Panc1 (cell line): ENCODE measurements at regions not wholly inside any gene's neighbourhood (a gene's known extent, or its start where the extent isn't known, plus 50 kb on each side); places are given as distances from the start of the nearest gene placed in this dataset.

ENCODE experiments used
- ATAC-seq: fragments of 200-7000 bp; cut with Tn5 transposase; 2 replicates; pipeline ENCODE4 v1.9.1; 2020; ENCODE audit warnings: mild to moderate bottlenecking, moderate library complexity
- BruUV-seq: library from RNA; stranded (reverse); fragments of 400-500 nt; replicated peaks from 2 replicates; lab custom pipeline; 2021; lab: Mats Ljungman, UMichigan
- CTCF ChIA-PET: fragments of 300-600 bp; sonication (Branson Sonifier 250); formaldehyde crosslinking; loops from one replicate; lab custom pipeline; 2022; ENCODE audit warnings: antibody characterized with exemption; lab: Charles Lee
- POLR2A ChIA-PET: fragments of 300-600 bp; sonication (Branson Sonifier 250); formaldehyde crosslinking; loops from one replicate; lab custom pipeline; 2022; ENCODE audit warnings: antibody characterized with exemption; lab: Charles Lee
- DNase-seq: peaks from one replicate; pipeline ENCODE4 v3.0.0-alpha.2; 2010; ENCODE audit warnings: low read depth, low spot score
- H3K27ac ChIP-seq: 2 replicates; pipeline ENCODE4 v1.5.1; 2011; ENCODE audit warnings: mild to moderate bottlenecking, low read length, inconsistent platforms
- H3K27me3 ChIP-seq: fragments of 200-500 bp; sonication (Bioruptor generic); 2 replicates; pipeline ENCODE4 v1.6.0; 2014; ENCODE audit warnings: low read length, inconsistent platforms; ENCODE audit not compliant: control insufficient read depth, insufficient read depth
- H3K36me3 ChIP-seq: fragments of 200-500 bp; sonication (Bioruptor generic); 2 replicates; pipeline ENCODE4 v1.5.1; 2014; ENCODE audit warnings: inconsistent platforms, mild to moderate bottlenecking, low read length, moderate library complexity; ENCODE audit not compliant: control insufficient read depth, insufficient read depth
- H3K4me1 ChIP-seq: 2 replicates; pipeline ENCODE4 v1.5.1; 2011; ENCODE audit warnings: inconsistent platforms, mild to moderate bottlenecking, low read length, moderate library complexity; ENCODE audit not compliant: control insufficient read depth, insufficient read depth
- H3K4me3 ChIP-seq, 2 experiments: 2 replicates each; pipeline ENCODE4 v1.5.1; 2011 to 2012; ENCODE audit warnings: low read depth in 2 of 2, low read length in 2 of 2, mild to moderate bottlenecking in 2 of 2, inconsistent platforms in 1 of 2, moderate library complexity in 1 of 2
- H3K9me3 ChIP-seq: fragments of 200-500 bp; sonication (Bioruptor generic); 2 replicates; pipeline ENCODE4 v1.5.1; 2014; ENCODE audit warnings: low read depth, mild to moderate bottlenecking, inconsistent platforms, low read length, moderate library complexity; ENCODE audit not compliant: control insufficient read depth, insufficient read depth
- POLR2AphosphoS5 ChIP-seq: IDR thresholded peaks from 2 replicates; pipeline ENCODE4 v1.6.1; 2012; ENCODE audit warnings: mild to moderate bottlenecking, low read depth, low read length, moderate library complexity
- SIN3A ChIP-seq: IDR thresholded peaks from 2 replicates; pipeline ENCODE4 v1.6.1; 2012; ENCODE audit warnings: low read depth, mild to moderate bottlenecking, low read length, moderate library complexity, borderline replicate concordance; ENCODE audit not compliant: insufficient read depth
- TCF7L2 ChIP-seq: IDR thresholded peaks from 2 replicates; pipeline ENCODE4 v1.6.1; 2011; ENCODE audit warnings: mild to moderate bottlenecking, low read depth, low read length, inconsistent platforms
- in situ Hi-C: cut with HindIII; loops from 2 replicates; pipeline ENCODE4 v1.10.0; 2016; ENCODE audit warnings: low sequenced_read_pairs, low pct_unique_long_range_greater_than_20kb
- intact Hi-C: fragments of 100-400 bp; cut with micrococcal nuclease; formaldehyde crosslinking; loops from one replicate; pipeline ENCODE4 v1.10.0; 2022; ENCODE audit not compliant: unreplicated experiment
- TF ChIP-seq, protein P1 (sequence below): fragments of 450-650 bp; IDR thresholded peaks from 2 replicates; pipeline ENCODE4 v1.5.1; 2017; ENCODE audit warnings: mild to moderate bottlenecking
- TF ChIP-seq, protein P2 (sequence below), 2 experiments: IDR thresholded peaks; 2 replicates each; pipeline ENCODE4 v1.6.1; 2011 to 2012; ENCODE audit warnings: low read depth in 2 of 2, control low read depth in 1 of 2, low read length in 1 of 2, mild to moderate bottlenecking in 1 of 2, moderate library complexity in 1 of 2; ENCODE audit not compliant: insufficient read depth in 1 of 2

DNA sequence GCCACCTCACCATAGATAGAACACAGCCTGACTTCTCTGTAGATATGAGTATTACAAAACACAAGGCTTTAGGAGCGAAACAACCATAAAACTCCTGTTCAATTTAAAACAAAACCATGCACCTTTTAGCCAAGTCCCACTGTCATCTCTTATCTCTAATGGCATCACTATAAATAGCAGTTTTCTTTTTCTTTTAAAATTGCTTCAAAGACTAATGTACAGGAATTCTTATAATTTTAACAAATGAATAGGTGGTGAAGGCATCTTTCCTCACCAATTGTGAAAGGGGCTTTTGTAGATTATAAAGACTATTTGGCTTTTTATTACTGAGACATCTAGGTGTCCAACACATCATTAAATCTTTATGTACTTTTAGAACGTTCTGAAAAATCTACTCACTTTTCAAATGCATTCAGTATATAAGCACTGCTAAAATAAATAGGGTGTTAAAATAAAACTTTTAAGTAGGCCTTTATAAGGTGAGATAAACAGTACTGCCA is 205.7 kb upstream of the GRM3 start:
- no peak for ATAC-seq
- no peaks in the 10 kb centered on the region for H3K9me3 ChIP-seq
- no peak for TF ChIP-seq POLR2AphosphoS5
- TF ChIP-seq, protein P1, sequence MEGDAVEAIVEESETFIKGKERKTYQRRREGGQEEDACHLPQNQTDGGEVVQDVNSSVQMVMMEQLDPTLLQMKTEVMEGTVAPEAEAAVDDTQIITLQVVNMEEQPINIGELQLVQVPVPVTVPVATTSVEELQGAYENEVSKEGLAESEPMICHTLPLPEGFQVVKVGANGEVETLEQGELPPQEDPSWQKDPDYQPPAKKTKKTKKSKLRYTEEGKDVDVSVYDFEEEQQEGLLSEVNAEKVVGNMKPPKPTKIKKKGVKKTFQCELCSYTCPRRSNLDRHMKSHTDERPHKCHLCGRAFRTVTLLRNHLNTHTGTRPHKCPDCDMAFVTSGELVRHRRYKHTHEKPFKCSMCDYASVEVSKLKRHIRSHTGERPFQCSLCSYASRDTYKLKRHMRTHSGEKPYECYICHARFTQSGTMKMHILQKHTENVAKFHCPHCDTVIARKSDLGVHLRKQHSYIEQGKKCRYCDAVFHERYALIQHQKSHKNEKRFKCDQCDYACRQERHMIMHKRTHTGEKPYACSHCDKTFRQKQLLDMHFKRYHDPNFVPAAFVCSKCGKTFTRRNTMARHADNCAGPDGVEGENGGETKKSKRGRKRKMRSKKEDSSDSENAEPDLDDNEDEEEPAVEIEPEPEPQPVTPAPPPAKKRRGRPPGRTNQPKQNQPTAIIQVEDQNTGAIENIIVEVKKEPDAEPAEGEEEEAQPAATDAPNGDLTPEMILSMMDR = no peak
- TF ChIP-seq, protein P2, sequence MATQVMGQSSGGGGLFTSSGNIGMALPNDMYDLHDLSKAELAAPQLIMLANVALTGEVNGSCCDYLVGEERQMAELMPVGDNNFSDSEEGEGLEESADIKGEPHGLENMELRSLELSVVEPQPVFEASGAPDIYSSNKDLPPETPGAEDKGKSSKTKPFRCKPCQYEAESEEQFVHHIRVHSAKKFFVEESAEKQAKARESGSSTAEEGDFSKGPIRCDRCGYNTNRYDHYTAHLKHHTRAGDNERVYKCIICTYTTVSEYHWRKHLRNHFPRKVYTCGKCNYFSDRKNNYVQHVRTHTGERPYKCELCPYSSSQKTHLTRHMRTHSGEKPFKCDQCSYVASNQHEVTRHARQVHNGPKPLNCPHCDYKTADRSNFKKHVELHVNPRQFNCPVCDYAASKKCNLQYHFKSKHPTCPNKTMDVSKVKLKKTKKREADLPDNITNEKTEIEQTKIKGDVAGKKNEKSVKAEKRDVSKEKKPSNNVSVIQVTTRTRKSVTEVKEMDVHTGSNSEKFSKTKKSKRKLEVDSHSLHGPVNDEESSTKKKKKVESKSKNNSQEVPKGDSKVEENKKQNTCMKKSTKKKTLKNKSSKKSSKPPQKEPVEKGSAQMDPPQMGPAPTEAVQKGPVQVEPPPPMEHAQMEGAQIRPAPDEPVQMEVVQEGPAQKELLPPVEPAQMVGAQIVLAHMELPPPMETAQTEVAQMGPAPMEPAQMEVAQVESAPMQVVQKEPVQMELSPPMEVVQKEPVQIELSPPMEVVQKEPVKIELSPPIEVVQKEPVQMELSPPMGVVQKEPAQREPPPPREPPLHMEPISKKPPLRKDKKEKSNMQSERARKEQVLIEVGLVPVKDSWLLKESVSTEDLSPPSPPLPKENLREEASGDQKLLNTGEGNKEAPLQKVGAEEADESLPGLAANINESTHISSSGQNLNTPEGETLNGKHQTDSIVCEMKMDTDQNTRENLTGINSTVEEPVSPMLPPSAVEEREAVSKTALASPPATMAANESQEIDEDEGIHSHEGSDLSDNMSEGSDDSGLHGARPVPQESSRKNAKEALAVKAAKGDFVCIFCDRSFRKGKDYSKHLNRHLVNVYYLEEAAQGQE (IDR thresholded peaks at IDR 0.05; ENCODE audit: insufficient read depth in 1 of 2, low read depth in 2 of 2, low read length in 1 of 2) = no peak
- TF ChIP-seq TCF7L2 = no peak
- no peak for TF ChIP-seq SIN3A
- no peak for DNase-seq
- no peak overlapping the region for H3K27ac ChIP-seq
- POLR2A ChIA-PET = no interaction called here
- no TSS peak for BruUV-seq
- H3K27me3 ChIP-seq = no peaks in the 10 kb centered on the region
- intact Hi-C loops (no loop called here), in situ Hi-C loops (no loop called here)
- CTCF ChIA-PET = no interaction called here
- no peaks in the 10 kb centered on the region for H3K4me1 ChIP-seq
- H3K4me3 ChIP-seq = no peak overlapping the region
- no peaks in the 10 kb centered on the region for H3K36me3 ChIP-seq

DNA sequence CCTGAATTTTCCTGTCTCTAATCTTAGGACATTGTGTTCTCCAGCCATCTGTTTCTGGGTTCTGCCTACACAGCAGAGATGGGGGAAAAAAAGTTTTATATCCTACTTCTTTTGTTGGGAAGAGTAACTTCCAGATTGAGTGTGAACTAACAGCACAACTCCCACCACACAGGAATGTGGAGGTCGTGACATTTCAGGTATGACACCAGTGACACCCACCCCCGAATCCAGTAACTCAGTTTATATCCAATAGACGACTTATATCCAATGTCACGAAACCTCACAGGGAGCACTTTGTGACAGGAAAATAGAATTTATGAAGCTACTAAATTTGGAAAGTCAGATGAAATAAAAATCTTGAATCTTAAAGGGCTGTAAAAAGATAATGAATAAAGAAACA is 211.9 kb upstream of the GRM3 start:
- CTCF ChIA-PET = no interaction called here
- intact Hi-C loops = no loop called here
- no TSS peak for BruUV-seq

More for the DNA sequence above, 211.9 kb upstream of the GRM3 start:
- in situ Hi-C loops = no loop called here
- Histone ChIP-seq H3K27ac (no peak overlapping the region), H3K4me3 (no peak overlapping the region), H3K27me3 (no peaks in the 10 kb centered on the region), H3K9me3 (no peaks in the 10 kb centered on the region), H3K36me3 (no peaks in the 10 kb centered on the region), H3K4me1 (no peaks in the 10 kb centered on the region)
- POLR2A ChIA-PET = no interaction called here
- DNase-seq (no peak), ATAC-seq (no peak)
- no peak for TF ChIP-seq POLR2AphosphoS5
- TF ChIP-seq, protein P1 = no peak
- TF ChIP-seq SIN3A = no peak
- TF ChIP-seq TCF7L2 = no peak
- TF ChIP-seq, protein P2 (IDR thresholded peaks at IDR 0.05; ENCODE audit: insufficient read depth in 1 of 2, low read depth in 2 of 2, low read length in 1 of 2) = no peak
